OCI-LY7 (cell line): ENCODE measurements at regions not wholly inside any gene's neighbourhood (a gene's known extent, or its start where the extent isn't known, plus 50 kb on each side); places are given as distances from the start of the nearest gene placed in this dataset.

Source experiments
- CTCF ChIP-seq: fragments of 200-600 bp; sonication (generic); conservative IDR thresholded peaks from 2 replicates; pipeline ENCODE4 v1.5.1; 2014; ENCODE audit warnings: mild to moderate bottlenecking, antibody characterized with exemption, low read length, moderate library complexity, mixed read lengths
- EZH2phosphoT487 ChIP-seq: fragments of 200-600 bp; sonication (generic); IDR thresholded peaks from 2 replicates; pipeline ENCODE4 v1.6.1; 2018; ENCODE audit warnings: low read depth, borderline replicate concordance, mild to moderate bottlenecking, mixed run types, antibody characterized with exemption, low read length, moderate library complexity, mixed read lengths

GRCh38 chr14:61965030-61965745 is 203.0 kb downstream of the SNAPC1 start:
- TF ChIP-seq CTCF (no peak), EZH2phosphoT487 (no peak)
